Kidney glomerular epithelial cell (primary cell): ENCODE measurements at regions not wholly inside any gene's neighbourhood (a gene's known extent, or its start where the extent isn't known, plus 50 kb on each side); places are given as distances from the start of the nearest gene placed in this dataset.
A peak's percentile ranks its signal among the peaks of the same experiment; 100 is the strongest.
"Not testable (repeated sequence)": the region's sequence is repeated elsewhere in the genome, so short reads cannot be mapped to it uniquely, and the experiment has no call there.

ENCODE experiments used
- DNase-seq: peaks from one replicate; lab custom pipeline; 2025; lab: John Stamatoyannopoulos, UW

DNA sequence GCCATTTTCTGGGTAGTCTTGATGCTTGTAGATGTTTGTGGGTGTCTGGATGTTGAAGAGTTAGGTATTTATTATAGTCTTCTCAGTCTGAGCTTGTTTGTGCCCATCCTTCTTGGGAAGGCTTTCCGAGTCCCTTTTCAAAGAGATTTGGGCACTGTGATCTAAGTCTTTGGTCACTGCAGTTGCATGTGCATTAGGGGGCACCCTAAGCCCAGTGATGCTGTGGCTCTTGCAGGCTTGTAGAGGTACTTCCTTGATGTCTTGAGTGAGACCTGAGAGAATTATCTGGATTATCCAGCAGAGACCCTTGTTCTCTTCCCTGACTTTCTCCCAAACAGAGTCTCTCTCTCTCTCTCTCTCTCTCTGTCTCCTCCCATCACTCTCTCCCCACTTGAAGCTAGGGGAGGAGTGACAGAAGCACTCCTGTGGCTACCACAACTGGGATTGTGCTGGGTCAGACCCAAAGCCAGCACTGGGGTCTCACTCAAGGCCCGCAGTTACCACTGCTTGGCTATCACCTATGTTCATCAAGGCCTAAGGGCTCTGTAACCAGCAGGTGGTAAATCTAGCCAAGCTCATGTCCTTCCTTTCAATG lies 68.5 kb downstream of the TMCO5A start:
- DNase-seq, result peak; percentile 23

DNA sequence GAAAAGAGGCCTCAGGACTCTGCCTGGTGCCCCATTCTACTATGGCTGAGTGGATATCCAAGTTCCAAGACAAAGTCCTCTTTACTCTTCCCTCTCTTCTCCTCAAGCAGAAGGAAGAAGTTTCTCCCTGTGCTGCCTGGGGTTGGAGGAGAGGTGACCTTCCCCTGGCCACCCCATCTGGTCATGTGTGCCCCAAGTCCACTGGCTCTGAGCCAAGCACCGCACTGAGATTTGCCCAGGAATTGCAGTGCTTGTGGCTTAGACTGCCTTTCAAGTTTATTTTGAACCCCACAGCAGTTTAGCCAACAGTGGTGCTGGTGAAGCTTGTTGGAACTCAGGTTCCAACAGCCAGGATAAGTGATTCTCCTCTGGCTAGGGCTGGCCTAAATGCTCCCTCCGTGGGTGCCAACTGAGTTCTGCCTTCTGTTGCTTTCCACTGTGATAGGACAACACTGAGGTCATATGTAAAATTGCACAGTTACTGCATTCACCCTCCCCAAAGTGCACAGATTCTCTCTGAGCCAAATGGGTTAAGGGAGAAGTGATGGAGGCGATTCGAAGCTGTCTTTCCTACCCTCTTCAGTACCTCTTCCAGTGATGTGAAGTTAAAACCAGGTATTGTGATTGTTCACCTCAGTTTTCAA lies 69.9 kb downstream of the TMCO5A start:
- no peak for DNase-seq

DNA sequence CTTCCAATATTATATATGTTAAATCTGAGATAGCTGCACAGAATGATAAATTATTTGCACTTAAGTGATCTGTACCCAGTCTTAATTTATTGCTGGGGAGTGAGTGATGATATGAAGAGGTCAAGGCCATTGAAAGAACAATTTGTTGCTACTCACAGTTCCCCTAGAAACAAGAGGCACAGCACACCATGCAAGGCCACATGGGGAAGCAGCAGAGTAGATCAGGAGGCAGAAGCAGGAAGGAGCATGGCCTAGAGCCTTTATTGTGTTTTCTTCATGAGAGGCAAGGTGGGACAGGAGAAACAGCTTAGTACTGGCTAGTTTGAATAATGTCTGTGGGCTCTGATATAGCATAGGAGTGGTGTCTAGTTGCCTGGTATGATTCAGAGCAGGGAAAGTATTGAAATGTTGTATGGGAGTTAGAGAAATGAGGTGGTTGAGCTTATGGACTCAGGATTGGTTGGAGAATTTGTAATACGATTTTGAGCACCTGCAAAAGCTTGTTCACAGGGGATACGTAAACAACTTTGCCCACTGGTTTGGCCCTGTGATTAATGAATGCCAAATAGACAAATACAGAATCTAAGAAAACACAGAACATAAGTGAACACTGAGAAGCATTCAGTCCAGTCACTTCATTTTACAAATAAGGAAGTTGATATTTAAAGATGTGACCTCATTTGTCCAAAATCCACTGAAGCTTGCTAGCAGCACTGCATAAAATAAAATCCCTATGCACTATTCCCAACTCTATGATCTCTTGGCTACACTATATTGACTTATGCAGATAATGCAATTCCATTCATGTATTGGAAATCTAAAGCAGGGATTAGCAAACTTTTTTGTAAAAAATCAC lies 71.7 kb downstream of the TMCO5A start:
- no peak for DNase-seq

DNA sequence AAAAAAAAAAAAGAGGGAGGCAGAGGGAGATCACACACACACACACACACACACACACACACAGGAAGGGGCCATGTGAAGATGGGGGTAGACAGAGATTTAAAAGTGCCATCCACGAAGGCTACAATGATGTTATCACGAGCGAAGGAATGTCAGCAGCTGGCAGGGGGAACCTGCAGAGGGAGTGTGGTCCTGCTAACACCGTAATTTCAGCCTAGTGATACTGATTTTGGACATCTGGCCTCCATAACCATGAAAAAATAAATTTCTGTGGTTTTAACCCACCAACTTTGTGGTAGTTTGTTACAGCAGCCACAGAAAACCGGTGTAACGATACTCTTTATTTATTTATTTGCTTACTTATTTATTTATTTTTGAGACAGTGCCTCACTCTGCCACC lies 76.0 kb downstream of the TMCO5A start:
- no peak for DNase-seq

DNA sequence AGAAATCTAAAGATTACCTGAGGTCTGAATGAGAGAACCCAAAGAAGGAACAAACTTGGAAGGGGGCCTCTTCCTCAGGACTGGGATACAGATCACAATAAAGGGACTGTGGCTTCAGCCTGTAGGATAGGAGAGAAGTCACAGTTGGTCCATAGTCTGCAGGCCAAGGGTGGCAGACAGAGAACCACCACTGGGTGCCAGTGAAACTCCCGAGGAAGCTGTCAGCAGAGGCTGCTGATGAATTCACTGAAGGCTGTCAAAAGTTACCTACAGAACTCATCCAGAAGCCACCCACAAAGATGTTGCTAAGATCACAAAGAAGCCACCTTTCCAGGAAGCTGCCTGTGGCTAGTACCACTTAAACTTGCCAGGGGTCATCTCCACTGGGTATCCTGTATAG lies 78.5 kb downstream of the TMCO5A start:
- DNase-seq, result no peak

DNA sequence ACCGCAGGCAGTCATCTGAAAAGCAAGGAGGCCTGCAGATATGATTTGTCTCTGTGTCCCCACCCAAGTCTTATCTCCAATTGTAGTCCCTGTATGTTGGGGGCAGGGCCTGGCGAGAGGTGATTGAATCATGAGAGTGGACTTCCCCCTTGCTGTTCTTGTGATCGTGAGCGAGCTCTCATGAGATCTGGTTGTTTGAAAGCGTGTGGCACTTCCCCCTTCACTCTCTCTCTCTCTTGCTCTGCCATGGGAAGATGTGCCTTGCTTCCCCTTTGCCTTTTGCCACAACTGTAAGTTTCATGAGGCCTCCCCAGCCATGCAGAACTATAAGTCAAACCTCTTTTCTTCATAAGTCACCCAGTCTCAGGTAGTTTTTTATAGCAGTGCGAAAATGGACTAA lies 83.3 kb downstream of the TMCO5A start:
- DNase-seq, result no peak

DNA sequence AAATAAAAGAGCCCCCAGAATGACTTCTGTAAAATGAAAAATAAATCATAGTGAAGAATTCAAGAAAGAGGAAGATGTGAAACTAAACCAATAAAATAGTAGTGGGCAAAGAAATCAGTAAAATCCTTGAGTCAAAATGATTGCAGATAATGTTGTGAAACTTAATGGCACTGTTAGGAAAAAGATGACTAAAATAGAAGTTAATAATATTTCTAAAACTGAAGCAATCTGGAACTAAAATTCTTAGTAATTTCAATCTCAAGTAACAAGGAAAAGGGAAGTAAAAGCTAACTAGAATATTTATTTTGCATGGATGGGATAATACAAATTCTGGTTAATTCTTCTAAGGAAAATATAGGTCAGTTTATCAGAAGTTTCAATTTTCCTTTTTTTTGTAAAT lies 84.6 kb downstream of the TMCO5A start:
- DNase-seq, result no peak

DNA sequence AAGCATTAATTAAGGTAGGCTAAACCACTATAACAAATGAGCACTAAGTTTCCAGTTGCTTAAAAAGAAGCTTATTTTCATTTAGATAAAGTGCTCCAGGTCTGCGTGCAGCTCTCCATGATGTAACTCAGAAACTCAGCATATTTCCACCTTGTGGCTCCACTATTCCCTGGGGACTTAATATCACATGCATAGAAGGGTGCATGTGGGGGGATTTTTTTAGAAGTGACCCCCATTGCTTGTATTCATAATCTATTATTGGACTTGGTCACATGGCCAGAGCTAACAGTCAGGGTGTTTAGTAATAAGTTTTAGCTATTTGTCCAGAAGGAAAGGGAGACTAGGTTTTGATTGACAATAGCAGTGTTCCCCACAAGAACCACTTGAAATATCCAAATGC lies 86.8 kb downstream of the TMCO5A start:
- DNase-seq, result no peak

DNA sequence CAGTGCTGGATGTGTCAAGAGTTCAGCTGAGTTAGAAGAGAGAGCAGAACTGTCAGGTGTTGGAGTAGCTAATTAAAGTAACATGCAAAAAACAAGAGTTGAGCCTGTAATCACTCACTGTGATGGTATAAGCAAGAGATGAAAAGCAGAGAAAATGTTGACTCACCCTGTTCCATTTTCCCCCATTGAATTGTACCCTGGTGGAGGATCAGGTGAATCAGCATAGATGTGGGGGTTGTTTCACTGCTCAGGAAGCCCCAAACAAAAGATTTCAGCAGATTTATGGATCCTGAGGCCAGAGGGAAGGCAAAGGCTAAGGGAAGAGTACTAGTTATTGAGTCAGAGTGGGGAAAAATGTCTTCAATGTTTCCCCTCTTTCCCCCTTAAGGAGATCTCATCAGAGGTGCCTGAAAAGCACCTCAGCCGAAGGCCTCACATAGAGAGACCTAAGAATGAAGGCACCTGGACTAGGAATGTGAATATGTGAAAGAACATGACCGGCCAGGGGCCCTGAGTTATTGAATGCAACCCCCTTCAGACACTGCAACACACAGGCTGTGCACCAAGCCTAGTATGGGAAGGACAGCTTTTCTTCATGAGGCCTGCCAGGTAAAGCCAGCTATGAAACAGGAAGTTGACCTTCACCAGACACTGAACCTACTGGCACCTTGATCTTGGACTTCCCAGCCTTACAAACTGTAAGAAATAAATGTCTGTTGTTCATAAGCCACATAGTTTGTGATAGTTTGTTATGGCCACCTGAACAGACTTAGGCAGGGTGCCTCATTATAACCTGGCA lies 90.1 kb downstream of the TMCO5A start:
- DNase-seq, result no peak

DNA sequence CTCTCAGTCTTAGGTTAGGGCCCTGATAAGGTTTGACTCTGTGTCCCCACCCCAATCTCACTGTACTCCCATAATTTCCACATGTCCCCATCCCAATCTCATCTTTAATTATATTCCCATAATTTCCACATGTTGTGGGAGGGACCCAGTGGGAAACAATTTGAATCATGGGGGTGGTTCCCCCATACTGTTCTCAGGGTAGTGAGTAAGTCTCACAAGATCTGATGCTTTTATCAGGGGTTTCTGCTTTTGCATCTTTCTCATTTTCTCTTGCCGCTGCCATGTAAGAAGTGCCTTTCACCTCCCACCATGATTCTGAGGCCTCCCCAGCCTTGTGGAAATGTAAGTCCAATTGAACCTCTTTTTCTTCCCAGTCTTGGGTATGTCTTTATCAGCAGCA lies 91.2 kb downstream of the TMCO5A start:
- DNase-seq, result not testable (repeated sequence)

DNA sequence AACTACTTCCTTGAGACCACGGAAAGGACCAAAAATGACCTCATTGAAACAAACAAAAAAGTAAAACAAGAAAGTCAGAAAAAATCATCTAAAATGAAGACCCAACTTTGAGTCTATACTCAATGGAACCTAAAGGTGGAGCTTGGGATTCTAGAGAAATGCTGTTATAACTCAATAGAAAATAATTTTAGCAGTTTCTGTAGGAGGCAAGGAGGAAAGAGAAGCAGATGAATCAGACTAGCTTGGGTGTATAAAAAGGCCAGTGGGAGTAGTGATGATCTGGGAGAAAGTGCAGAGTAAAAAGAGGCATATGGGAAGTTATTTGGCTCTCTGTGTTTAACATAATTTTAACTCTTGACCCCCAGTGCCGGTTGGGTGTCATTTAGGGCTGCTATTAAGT lies 94.4 kb downstream of the TMCO5A start:
- DNase-seq, result no peak

DNA sequence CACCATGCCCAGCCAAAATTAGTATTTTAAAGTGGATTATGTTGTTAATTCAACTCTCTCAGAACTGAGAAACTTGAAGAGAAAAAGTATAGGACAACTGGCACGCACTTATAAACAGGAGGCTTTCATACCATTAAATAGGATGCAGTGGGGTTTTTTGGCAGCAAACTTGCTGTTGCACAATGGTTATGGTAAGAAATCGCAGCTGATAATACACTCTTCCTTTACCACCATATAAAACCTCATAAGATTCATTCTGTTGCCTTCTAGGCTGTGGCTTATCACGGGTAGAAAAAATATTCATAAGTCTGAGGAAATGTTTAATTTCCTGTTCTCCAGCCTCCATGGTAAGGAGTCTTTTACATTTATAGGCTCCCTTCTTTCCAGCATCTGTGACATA lies 95.3 kb downstream of the TMCO5A start:
- no peak for DNase-seq

DNA sequence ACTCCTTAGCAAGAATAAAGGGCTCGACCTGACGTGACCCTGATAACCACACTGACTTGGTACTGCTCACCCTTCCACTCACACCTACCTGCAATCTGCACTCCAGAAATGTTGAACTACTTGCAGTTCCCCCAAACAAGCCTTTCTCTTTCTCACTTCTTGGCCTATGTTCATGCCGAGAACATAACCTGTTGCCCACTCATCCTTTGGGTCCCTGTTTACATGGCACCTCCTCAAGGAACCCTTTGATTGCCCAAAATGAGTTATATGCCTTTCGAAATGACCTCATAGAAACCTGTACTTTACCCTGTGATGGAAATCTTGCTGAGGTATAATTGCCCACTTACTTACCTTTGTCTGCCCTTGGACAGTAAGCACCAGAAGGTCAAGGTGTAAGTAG lies 96.2 kb downstream of the TMCO5A start:
- DNase-seq, result no peak

DNA sequence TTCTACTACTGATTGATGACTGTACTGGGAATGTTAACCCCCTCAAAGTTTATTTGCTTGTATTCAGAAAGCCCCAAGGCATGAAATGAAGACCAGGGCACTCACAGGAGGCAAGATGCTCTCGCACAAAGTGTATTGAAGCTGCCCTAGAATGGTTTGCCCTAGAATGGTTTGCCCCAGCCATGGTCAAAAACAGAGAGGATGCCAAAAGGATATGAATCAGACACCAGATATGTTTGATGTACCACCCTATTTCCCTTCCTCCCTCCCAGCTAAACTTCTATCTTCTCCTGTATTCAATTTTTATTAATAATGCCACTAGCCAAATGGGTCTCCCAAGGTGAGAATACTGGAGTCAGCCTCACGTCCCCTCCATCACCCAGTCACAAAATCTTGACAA lies 101.3 kb downstream of the TMCO5A start:
- no peak for DNase-seq

DNA sequence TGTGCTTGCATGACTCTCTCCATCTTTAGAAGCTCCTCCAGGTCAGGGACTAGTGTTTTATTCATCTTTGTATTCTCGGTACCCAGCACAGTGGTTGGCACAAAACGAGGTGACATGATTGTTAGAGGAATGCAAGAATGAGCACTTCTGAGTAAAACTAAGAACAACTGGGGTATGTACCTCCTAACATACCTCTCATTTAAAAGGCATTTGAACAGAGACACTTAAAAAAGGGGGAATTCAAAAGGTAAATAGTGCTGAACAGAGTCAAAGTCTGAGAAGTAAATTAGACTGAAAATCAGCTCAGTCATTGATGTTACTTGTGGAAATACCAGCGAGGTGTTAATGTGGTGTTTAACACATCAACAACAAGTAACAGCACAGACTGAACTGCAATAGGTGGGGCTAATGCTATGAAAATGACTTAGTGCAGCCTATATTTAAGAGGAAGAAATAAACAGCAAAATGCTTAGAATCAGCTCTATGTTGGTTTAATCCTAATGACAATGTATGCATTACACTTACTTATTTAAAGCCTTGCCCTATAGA lies 102.4 kb downstream of the TMCO5A start:
- DNase-seq, result no peak

DNA sequence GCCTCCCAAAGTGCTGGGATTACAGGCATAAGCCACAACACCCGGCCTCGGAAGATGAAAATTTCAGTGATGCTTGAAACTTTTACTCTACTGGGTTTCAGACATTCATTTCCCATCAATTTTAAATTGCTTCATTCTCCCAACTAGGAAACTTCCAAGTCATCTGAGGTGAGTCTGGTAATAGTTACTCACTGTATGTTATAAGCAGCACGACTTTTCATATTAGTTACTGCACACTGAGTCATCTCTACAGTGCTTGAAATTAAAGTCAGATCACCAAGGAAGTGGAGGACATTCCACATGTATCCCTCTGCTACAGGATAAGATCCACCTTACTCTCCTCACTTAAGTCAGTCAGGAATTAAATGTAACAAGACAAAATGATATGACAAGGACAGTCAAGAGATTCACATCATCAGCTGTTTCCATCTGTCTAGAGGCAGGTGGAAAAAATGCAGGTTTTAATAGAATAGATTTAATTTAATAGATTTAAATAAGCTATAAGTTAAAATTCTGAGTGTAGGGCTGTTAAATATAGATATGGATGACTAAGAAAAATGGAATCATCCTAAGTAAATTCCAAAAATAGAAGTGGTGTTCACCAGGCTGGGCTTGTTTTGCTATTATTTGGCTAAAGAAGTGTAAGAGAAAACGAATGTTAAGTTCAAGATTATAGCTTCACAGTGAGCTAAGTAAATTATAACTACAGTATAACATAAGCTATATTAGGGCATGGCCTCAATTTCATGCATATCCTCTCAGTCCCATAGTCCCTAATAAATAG lies 104.4 kb downstream of the TMCO5A start:
- peak; percentile 73 for DNase-seq

DNA sequence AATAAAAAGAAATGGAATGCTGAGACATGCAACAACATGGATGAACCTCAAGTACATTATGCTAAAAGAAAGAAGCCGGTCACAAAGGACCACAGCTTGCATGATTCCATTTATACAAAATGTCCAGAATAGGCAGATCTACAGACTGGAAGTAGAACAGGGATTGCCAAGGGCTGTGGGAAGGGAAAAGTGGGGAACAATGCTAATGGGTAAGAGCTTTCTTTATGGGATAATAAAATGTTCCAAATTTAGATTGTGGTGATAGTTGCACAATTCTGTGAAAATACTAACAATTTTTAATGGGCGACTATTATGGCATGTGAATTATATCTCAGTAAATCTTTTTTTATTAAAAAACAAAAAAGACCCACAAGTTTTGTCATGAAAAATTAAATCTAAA lies 106.2 kb downstream of the TMCO5A start:
- DNase-seq, result no peak

DNA sequence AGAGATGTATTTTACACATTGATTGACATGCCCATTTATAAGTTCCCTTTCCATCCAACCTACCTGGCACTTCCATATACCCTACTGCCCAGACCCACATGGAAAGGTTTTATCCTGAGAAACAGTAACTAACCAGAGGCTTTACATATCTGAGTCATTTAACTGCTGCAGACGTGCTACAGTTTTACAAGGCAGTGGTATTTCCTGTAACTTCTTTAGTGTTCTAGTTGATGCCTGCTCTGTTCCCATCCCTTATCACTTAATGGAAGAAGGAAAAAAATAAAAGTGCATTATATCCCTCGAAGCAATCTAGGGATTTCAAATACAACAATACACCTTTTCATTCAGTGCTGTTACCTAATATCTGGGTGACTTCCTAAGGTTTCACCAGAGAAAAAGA lies 107.1 kb downstream of the TMCO5A start:
- DNase-seq, result peak; percentile 14

DNA sequence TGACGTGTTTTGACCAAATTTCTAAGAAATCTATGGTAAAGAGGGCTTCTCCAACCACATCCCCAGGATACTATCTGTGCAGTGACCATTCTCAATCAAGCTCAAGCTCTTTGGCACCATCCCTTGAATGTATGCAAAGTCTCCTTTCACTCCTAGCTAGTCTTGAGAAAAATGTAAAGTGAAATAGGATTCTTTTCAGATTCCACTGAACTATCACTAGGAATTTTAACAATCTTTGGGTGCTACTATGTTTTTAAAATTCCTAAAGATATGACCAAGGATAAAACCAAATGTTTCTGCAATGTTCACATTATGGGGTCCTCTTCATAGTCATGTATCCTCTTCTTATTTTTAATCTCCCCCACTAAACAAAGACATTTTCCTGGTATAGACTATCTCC lies 107.8 kb downstream of the TMCO5A start:
- no peak for DNase-seq

DNA sequence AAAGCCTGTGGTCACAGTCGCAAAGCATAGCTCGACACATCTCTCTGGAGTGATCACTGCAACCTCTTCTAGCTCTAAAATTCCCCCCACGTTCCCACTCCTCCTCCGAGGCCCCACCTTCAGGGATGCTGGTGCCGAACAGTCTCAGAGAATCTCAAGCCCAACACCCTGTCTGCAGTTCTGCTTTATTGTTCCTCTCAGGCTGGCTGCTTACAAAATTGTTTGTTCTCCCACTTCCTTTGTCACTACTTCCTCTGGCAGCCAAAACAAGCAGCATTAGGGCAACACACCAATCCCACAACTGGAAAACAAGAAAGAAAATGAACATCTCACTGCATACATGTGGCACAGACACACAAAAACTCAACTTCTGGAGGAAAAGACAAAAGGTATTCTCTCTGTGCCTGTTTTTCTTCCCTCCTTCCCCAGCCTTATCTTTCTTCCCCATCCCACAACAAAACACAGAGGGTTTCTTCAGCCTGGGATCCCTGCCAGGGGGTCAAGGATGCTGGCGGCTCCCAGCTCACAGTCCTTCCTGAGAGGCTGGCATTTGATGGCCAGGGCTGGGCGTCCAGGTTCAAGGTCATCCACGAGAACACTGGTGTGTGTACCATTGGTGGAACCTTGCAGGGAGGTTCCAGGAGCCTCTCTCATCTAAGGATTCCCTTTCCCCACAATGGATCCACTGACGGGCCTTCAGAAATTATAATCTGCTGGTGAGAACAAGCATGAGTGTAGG lies 108.4 kb downstream of the TMCO5A start:
- no peak for DNase-seq
